Mucosa of stomach (tissue), 1 donor: ENCODE measurements at regions not wholly inside any gene's neighbourhood (a gene's known extent, or its start where the extent isn't known, plus 50 kb on each side); places are given as distances from the start of the nearest gene placed in this dataset.

Experiments used
- H3K27me3 ChIP-seq: one replicate; pipeline ENCODE4 v1.7.0; 2013; ENCODE audit warnings: mild to moderate bottlenecking, low read length; ENCODE audit not compliant: control insufficient read depth, insufficient read depth
- H3K36me3 ChIP-seq: one replicate; pipeline ENCODE4 v1.7.0; 2013; ENCODE audit warnings: low read length; ENCODE audit not compliant: control insufficient read depth, insufficient read depth
- H3K4me1 ChIP-seq: one replicate; pipeline ENCODE4 v1.7.0; 2013; ENCODE audit warnings: mild to moderate bottlenecking, low read length; ENCODE audit not compliant: control insufficient read depth, insufficient read depth
- H3K4me3 ChIP-seq: one replicate; pipeline ENCODE4 v1.7.0; 2013; ENCODE audit warnings: low read length
- H3K9ac ChIP-seq: one replicate; pipeline ENCODE4 v1.7.0; 2013; ENCODE audit warnings: mild to moderate bottlenecking, low read length, moderate library complexity
- H3K9me3 ChIP-seq: one replicate; pipeline ENCODE4 v1.7.0; 2013; ENCODE audit warnings: mild to moderate bottlenecking, low read length, moderate library complexity; ENCODE audit not compliant: control insufficient read depth
- donor health status: Pancreatic carcinoma.

- Histone ChIP-seq H3K36me3 (no peaks in the 10 kb centered on the region), H3K4me1 (peaks cover 16% of the 10 kb centered on the region), H3K4me3 (no peak overlapping the region), H3K27me3 (no peaks in the 10 kb centered on the region), H3K9ac (no peak overlapping the region), H3K9me3 (no peaks in the 10 kb centered on the region)
Observed at GRCh38 chr12:93176165-93176564, 201.6 kb upstream of the NUDT4 start.

GRCh38 chr12:93176610-93177126 is 201.1 kb upstream of the NUDT4 start:
- H3K27me3 ChIP-seq: no peaks in the 10 kb centered on the region
- no peaks in the 10 kb centered on the region for H3K9me3 ChIP-seq
- peaks cover 16% of the 10 kb centered on the region for H3K4me1 ChIP-seq
- no peaks in the 10 kb centered on the region for H3K36me3 ChIP-seq
- no peak overlapping the region for H3K9ac ChIP-seq
- no peak overlapping the region for H3K4me3 ChIP-seq

GRCh38 chr12:93177208-93178153 is 200.2 kb upstream of the NUDT4 start:
- Histone ChIP-seq H3K4me1 (peaks cover 16% of the 10 kb centered on the region), H3K9me3 (no peaks in the 10 kb centered on the region), H3K27me3 (no peaks in the 10 kb centered on the region), H3K4me3 (no peak overlapping the region), H3K36me3 (no peaks in the 10 kb centered on the region), H3K9ac (no peak overlapping the region)

GRCh38 chr12:93178154-93178878 is 199.4 kb upstream of the NUDT4 start:
- Histone ChIP-seq H3K36me3 (no peaks in the 10 kb centered on the region), H3K4me3 (no peak overlapping the region), H3K27me3 (no peaks in the 10 kb centered on the region), H3K4me1 (peaks cover 16% of the 10 kb centered on the region), H3K9ac (no peak overlapping the region), H3K9me3 (no peaks in the 10 kb centered on the region)

- Histone ChIP-seq H3K9ac (no peak overlapping the region), H3K4me1 (peaks cover 15% of the 10 kb centered on the region), H3K36me3 (no peaks in the 10 kb centered on the region), H3K4me3 (no peak overlapping the region), H3K9me3 (no peaks in the 10 kb centered on the region), H3K27me3 (no peaks in the 10 kb centered on the region)
Observed at GRCh38 chr12:93179792-93180191, 197.9 kb upstream of the NUDT4 start.

GRCh38 chr12:93180566-93180965 is 197.2 kb upstream of the NUDT4 start:
- Histone ChIP-seq H3K9me3 (no peaks in the 10 kb centered on the region), H3K4me3 (no peak overlapping the region), H3K36me3 (no peaks in the 10 kb centered on the region), H3K9ac (no peak overlapping the region), H3K4me1 (peaks cover 15% of the 10 kb centered on the region), H3K27me3 (no peaks in the 10 kb centered on the region)

GRCh38 chr12:93181409-93181965 is 196.2 kb upstream of the NUDT4 start:
- Histone ChIP-seq H3K4me1 (peaks cover 15% of the 10 kb centered on the region), H3K36me3 (no peaks in the 10 kb centered on the region), H3K4me3 (no peak overlapping the region), H3K9ac (no peak overlapping the region), H3K9me3 (no peaks in the 10 kb centered on the region), H3K27me3 (no peaks in the 10 kb centered on the region)

- no peaks in the 10 kb centered on the region for H3K9me3 ChIP-seq
- no peak overlapping the region for H3K9ac ChIP-seq
Observed at GRCh38 chr12:93183940-93184671, 193.6 kb upstream of the NUDT4 start.

GRCh38 chr12:93184672-93185368 is 192.9 kb upstream of the NUDT4 start:
- Histone ChIP-seq H3K27me3 (no peaks in the 10 kb centered on the region), H3K9ac (no peak overlapping the region), H3K4me1 (peaks cover 6% of the 10 kb centered on the region), H3K9me3 (no peaks in the 10 kb centered on the region), H3K36me3 (no peaks in the 10 kb centered on the region), H3K4me3 (no peak overlapping the region)

More at GRCh38 chr12:93183940-93184671, 193.6 kb upstream of the NUDT4 start:
- Histone ChIP-seq H3K36me3 (no peaks in the 10 kb centered on the region), H3K4me3 (no peak overlapping the region), H3K27me3 (no peaks in the 10 kb centered on the region), H3K4me1 (peaks cover 6% of the 10 kb centered on the region)

- H3K4me3 ChIP-seq: no peak overlapping the region
- H3K9me3 ChIP-seq: no peaks in the 10 kb centered on the region
- H3K9ac ChIP-seq: no peak overlapping the region
- no peaks in the 10 kb centered on the region for H3K36me3 ChIP-seq
- H3K27me3 ChIP-seq: no peaks in the 10 kb centered on the region
- peaks cover 6% of the 10 kb centered on the region for H3K4me1 ChIP-seq
Observed at GRCh38 chr12:93185369-93185741, 192.4 kb upstream of the NUDT4 start.

GRCh38 chr12:93186131-93186530 is 191.6 kb upstream of the NUDT4 start:
- Histone ChIP-seq H3K27me3 (no peaks in the 10 kb centered on the region), H3K9me3 (no peaks in the 10 kb centered on the region), H3K36me3 (no peaks in the 10 kb centered on the region), H3K4me1 (peaks cover 6% of the 10 kb centered on the region), H3K4me3 (no peak overlapping the region), H3K9ac (no peak overlapping the region)
